AG10803 (cell line): ENCODE measurements at regions not wholly inside any gene's neighbourhood (a gene's known extent, or its start where the extent isn't known, plus 50 kb on each side); places are given as distances from the start of the nearest gene placed in this dataset.
A peak's percentile ranks its signal among the peaks of the same experiment; 100 is the strongest.

ENCODE experiments used
- DNase-seq: peaks from one replicate; pipeline ENCODE4 v3.0.0; 2010; ENCODE audit warnings: low read depth
- H3K4me3 ChIP-seq: 2 replicates; pipeline ENCODE4 v1.5.1; 2011; ENCODE audit warnings: mild to moderate bottlenecking, low read length, control low read depth
- TF ChIP-seq, protein P1 (sequence below): conservative IDR thresholded peaks from 2 replicates; pipeline ENCODE4 v1.5.1; 2011; ENCODE audit warnings: mild to moderate bottlenecking, low read length, control low read depth, inconsistent platforms

DNA sequence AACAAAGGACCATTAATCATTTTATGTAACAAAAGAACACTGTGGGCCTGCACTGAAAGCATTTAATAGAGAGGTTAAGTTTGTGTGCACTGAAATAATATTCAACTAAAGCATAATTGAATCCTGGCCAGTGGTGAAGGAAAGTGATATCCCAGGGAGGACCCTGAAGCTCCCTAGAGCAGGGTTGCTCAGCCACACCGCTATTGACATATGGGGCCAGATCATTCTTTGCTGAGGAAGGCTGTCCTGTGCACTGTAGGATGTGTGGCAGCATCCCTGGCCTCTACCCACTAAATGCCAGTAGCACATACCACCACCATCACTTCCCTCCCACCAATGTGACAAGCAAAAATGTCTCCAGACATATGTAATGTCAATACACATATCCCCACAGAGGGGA, 166.1 kb upstream of the MTNR1B start:
- no peak overlapping the region for H3K4me3 ChIP-seq
- DNase-seq, result no peak
- TF ChIP-seq, protein P1, sequence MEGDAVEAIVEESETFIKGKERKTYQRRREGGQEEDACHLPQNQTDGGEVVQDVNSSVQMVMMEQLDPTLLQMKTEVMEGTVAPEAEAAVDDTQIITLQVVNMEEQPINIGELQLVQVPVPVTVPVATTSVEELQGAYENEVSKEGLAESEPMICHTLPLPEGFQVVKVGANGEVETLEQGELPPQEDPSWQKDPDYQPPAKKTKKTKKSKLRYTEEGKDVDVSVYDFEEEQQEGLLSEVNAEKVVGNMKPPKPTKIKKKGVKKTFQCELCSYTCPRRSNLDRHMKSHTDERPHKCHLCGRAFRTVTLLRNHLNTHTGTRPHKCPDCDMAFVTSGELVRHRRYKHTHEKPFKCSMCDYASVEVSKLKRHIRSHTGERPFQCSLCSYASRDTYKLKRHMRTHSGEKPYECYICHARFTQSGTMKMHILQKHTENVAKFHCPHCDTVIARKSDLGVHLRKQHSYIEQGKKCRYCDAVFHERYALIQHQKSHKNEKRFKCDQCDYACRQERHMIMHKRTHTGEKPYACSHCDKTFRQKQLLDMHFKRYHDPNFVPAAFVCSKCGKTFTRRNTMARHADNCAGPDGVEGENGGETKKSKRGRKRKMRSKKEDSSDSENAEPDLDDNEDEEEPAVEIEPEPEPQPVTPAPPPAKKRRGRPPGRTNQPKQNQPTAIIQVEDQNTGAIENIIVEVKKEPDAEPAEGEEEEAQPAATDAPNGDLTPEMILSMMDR, result no peak

DNA sequence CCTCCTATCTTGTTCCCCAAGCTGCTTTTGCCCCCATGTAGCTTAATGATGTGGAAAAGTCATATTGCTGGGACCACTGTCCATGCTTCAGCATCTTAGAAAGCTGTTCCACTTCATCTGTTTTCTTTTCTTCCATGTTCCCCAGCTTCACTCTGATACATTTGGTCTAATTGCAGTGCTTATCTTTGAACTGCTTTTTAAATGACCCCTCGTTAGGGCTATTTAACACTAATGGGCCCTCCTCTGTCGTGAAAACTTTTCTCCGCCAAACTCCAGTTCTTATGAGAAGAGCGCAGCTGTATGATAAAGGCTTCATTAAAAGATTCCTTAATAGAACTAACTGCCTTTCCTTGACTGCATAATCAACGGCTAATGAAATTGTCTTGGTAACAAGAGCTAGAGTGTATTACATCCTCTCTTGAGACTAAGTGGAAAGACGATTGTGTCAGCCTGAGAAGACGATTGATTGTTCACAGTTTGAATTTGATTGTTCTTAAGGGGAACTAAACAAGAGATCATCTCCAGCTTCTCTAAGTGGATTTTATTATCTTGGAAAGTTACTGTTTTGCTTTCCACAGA, 165.0 kb upstream of the MTNR1B start:
- DNase-seq, result no peak
- TF ChIP-seq, protein P1, result no peak
- no peak overlapping the region for H3K4me3 ChIP-seq

DNA sequence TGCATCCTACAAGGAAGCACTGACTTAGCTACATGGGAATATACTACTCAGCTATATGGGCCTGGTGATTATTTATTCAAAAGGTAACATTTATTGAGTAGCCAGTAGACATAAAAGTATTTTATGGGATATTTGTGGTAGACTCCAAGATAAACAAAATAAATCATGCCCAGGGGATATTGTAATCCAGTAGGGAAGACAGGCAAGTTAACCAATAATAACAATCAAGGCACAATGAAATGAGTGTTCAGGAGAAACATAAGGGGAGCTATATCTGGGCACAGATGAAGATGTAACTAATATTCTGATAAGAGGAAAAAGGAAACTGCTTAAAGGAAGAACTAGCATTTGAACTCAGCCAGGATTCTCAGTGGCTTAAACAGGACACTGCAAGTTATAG, 161.4 kb upstream of the MTNR1B start:
- no peak overlapping the region for H3K4me3 ChIP-seq
- TF ChIP-seq, protein P1, result no peak
- no peak for DNase-seq

DNA sequence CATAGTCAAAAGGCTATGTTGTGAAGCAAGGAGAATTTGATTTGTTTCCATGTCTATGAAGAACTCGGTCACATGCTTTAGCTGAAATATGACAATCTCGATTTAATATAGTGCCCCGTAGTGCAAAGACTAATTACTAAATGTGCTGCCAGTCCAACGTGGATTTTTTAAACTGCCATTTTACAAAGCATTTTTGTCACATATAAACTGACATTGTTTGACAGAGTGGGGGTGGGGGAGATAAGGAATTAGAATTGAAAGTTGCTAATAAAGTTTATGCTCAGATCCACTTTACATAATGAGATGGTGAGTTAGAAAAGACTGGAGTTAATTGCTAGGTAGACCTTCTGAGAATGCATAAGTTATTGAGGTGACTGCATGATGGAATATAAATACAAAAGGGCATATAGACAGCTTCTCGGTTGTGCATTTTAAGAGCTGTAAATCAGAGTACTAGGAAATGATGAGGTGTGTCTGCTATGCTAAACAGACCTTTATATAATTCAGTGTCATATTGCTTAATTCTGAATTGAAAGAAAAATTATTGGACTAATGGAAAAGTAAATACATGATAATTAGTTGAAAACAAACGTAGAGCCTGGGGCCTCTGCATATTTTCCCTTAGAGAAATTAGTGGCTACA, 158.9 kb upstream of the MTNR1B start:
- no peak overlapping the region for H3K4me3 ChIP-seq
- no peak for DNase-seq
- TF ChIP-seq, protein P1, result no peak

DNA sequence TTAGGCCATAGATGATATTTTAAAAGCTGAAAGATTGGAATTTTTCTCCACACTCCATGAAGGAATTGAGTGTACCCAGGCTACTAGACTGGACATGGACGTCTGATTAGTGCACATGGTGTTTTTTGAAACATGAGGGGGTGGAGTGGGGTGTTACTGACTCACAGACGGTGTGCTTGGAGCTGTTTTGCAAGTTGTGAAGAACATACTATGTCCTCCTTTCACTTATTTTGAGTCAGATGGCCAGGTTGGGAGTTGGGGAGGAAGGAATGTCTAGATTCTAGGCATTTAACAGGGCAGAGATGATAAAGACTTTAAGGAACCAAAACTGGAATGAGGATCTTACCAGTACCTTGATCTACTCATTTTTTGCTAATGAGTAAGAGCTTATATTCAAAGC, 158.1 kb upstream of the MTNR1B start:
- TF ChIP-seq, protein P1, result no peak
- no peak overlapping the region for H3K4me3 ChIP-seq
- peak; percentile 12 for DNase-seq

DNA sequence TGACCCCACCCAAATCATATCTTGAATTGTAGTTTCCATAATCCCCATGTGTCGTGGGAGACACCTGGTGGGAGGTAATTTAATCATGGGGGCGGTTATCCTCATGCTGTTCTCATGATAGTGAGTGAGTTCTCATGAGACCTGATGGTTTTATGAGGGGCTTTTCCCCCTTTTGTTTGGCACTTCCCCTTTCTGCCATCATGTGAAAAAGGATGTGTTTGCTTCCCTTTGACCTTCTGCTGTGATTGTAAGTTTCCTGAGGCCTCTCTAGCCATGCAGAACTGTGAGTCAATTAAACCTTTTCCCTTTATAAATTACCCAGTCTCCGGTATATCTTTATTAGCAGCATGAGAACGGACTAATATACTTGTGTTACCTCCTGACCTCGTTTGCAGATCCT, 156.6 kb upstream of the MTNR1B start:
- H3K4me3 ChIP-seq, result no peak overlapping the region
- TF ChIP-seq, protein P1, result no peak

DNA sequence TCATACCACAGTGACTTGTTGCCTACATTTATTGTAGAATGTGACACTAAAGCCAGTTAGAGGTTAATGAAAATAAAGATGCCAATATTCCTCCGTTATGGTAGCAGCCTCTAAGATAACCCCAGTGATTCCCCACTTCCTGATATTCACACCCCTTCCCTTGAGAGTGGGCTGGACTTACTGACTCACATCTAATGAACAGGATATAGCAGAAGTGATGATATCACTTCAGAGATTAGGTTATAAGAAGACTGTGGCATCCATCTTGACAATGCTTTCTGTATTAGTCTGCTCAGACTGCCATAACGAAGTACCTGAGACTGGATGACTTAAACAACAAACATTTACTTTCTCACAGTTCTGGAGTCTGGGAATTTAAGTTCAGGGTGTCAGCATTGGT, 149.6 kb upstream of the MTNR1B start:
- no peak overlapping the region for H3K4me3 ChIP-seq
- TF ChIP-seq, protein P1, result no peak
- DNase-seq, result no peak

More for the DNA sequence above, 156.6 kb upstream of the MTNR1B start:
- DNase-seq, result no peak
